ENCODE measurements at regions not wholly inside any gene's neighbourhood (a gene's known extent, or its start where the extent isn't known, plus 50 kb on each side); places are given as distances from the start of the nearest gene placed in this dataset.
A peak's percentile ranks its signal among the peaks of the same experiment; 100 is the strongest.

DNA sequence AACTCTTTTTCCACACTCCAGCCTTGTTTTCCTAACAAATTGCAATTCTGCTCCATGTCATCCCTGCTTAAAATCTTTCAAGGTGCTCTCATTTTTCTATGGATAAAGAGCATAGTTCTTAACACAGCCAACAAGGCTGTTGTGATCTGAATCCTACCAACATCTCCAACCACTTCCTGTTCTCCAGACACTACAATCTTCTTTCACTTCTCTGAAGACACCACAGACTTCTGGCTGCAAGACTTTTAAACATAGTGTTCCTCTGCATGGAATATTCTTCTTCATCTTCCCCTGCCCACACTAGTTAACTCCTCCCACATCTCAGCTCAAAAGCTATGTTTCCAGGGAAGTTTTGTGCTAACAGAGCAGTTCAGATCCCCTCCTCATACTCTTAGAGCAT is 404.8 kb downstream of the MAN2A1 start:
- peaks cover 0 to 4% (median 3%) of the 10 kb centered on the region in 4 donors for H3K4me1 Mint-ChIP-seq
- no peak for DNase-seq
- no peaks in the 10 kb centered on the region for H3K9me3 Mint-ChIP-seq
- no peak overlapping the region for H3K4me3 Mint-ChIP-seq
- Histone ChIP-seq H3K4me3 (ENCODE audit: low read length in 2 of 2) (no peak overlapping the region), H3K4me1 (ENCODE audit: insufficient read depth, low read length) (peaks cover 17% of the 10 kb centered on the region), H3K27me3 (ENCODE audit: insufficient read depth, low read length) (no peaks in the 10 kb centered on the region), H3K9me3 (ENCODE audit: control insufficient read depth in 1 of 2, low read length in 2 of 2) (no peaks in the 10 kb centered on the region), H3K27ac (ENCODE audit: low read depth, low read length) (no peak overlapping the region), H3K36me3 (ENCODE audit: insufficient read depth, low read length) (no peaks in the 10 kb centered on the region)
- no peak overlapping the region for H3K27ac Mint-ChIP-seq
- no peaks in the 10 kb centered on the region for H3K36me3 Mint-ChIP-seq
- intact Hi-C loops (cut with micrococcal nuclease), result no loop called here
- CTCF ChIA-PET (ENCODE audit: partially characterized antibody), result no interaction called here
- H3K27me3 Mint-ChIP-seq, result no peaks in the 10 kb centered on the region
- POLR2A ChIA-PET (ENCODE audit: partially characterized antibody), result no interaction called here

DNA sequence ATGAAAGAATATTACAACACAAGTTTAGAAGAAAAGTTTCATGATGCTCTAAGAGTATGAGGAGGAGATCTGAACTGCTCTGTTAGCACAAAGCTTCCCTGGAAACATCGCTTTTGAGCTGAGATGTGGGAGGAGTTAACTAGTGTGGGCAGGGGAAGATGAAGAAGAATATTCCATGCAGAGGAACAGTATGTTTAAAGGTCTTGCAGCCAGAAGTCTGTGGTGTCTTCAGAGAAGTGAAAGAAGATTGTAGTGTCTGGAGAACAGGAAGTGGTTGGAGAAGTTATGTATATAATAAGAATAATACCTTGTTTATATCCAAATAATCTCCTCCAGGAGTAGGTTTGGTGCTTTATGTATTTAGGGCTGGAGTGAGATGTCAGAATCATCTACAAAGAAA is 406.7 kb downstream of the MAN2A1 start:
- no peaks in the 10 kb centered on the region for H3K9me3 Mint-ChIP-seq
- POLR2A ChIA-PET (ENCODE audit: partially characterized antibody), result no interaction called here
- DNase-seq, result no peak
- H3K4me3 Mint-ChIP-seq, result no peak overlapping the region
- H3K27ac Mint-ChIP-seq, result no peak overlapping the region
- Histone ChIP-seq H3K27me3 (ENCODE audit: insufficient read depth, low read length) (no peaks in the 10 kb centered on the region), H3K36me3 (ENCODE audit: insufficient read depth, low read length) (no peaks in the 10 kb centered on the region), H3K4me3 (ENCODE audit: low read length in 2 of 2) (no peak overlapping the region), H3K4me1 (ENCODE audit: insufficient read depth, low read length) (peaks cover 17% of the 10 kb centered on the region), H3K27ac (ENCODE audit: low read depth, low read length) (no peak overlapping the region), H3K9me3 (ENCODE audit: control insufficient read depth in 1 of 2, low read length in 2 of 2) (no peaks in the 10 kb centered on the region)
- no peaks in the 10 kb centered on the region for H3K27me3 Mint-ChIP-seq
- intact Hi-C loops (cut with micrococcal nuclease), result no loop called here
- CTCF ChIA-PET (ENCODE audit: partially characterized antibody), result no interaction called here
- no peaks in the 10 kb centered on the region for H3K36me3 Mint-ChIP-seq
- H3K4me1 Mint-ChIP-seq, result peaks cover 0 to 4% (median 3%) of the 10 kb centered on the region in 4 donors

DNA sequence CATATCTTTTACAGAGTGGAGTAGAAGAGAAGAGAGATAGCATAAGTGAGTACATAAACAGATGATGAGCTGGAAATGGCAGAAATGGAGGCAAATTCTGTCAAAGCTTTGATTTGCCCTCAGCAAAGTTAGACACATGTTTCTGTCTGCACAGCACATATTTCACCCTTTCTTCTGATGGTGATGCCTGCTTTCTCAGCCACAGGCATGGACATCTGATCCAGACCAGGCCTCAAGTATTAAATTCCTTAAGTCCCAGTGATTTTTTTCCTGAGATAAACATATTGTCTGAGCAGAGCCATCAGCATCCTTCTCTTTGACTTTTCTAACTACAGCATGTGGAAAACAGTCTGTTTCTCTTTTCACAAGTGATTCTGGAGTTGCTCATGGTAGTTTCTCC is 409.8 kb downstream of the MAN2A1 start:
- intact Hi-C loops (cut with micrococcal nuclease), result no loop called here
- H3K27ac ChIP-seq (ENCODE audit: low read depth, low read length), result no peak overlapping the region
- H3K36me3 ChIP-seq (ENCODE audit: insufficient read depth, low read length), result no peaks in the 10 kb centered on the region
- DNase-seq, result no peak
- Mint-ChIP-seq H3K4me1 (peaks cover 3 to 13% (median 7%) of the 10 kb centered on the region in 4 donors), H3K27me3 (peaks cover 0 to 3% of the 10 kb centered on the region in 2 donors), H3K4me3 (no peak overlapping the region), H3K9me3 (no peaks in the 10 kb centered on the region), H3K27ac (peak overlapping the region in 1 of 7 donors; percentile 18), H3K36me3 (no peaks in the 10 kb centered on the region)
- H3K4me3 ChIP-seq (ENCODE audit: low read length in 2 of 2), result no peak overlapping the region
- POLR2A ChIA-PET (ENCODE audit: partially characterized antibody), result no interaction called here
- CTCF ChIA-PET (ENCODE audit: partially characterized antibody), result no interaction called here
- H3K4me1 ChIP-seq (ENCODE audit: insufficient read depth, low read length), result peaks cover 24% of the 10 kb centered on the region
- no peaks in the 10 kb centered on the region for H3K9me3 ChIP-seq (ENCODE audit: control insufficient read depth in 1 of 2, low read length in 2 of 2)
- H3K27me3 ChIP-seq (ENCODE audit: insufficient read depth, low read length), result no peaks in the 10 kb centered on the region

DNA sequence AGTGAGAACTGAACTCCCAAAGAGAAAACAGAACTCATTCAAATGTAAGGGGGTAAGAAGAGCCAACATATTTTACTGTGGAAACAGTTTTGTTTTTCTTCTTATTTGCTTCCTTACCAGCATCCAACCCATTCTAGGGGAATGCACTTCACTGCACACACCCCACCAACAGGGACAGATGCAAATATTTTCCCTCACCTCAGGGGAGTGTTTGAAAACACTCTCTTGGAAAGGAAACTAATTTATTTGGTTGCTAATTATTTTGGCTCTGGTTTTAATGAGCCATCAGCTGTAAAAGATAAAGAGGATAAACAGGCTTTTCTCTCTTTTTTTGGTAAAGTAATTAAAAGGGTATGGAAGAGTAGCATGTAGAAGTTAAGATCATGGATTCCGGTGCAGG is 413.4 kb downstream of the MAN2A1 start:
- POLR2A ChIA-PET (ENCODE audit: partially characterized antibody), result no interaction called here
- no peak overlapping the region for H3K27ac Mint-ChIP-seq
- no peak overlapping the region for H3K4me3 Mint-ChIP-seq
- no peak for DNase-seq
- H3K4me3 ChIP-seq (ENCODE audit: low read length in 2 of 2), result no peak overlapping the region
- intact Hi-C loops (cut with micrococcal nuclease), result no loop called here
- H3K4me1 Mint-ChIP-seq, result peaks cover 18 to 33% (median 24%) of the 10 kb centered on the region in 4 donors
- H3K27me3 Mint-ChIP-seq, result peaks cover 3 to 7% of the 10 kb centered on the region in 2 donors
- no peaks in the 10 kb centered on the region for H3K27me3 ChIP-seq (ENCODE audit: insufficient read depth, low read length)
- no peaks in the 10 kb centered on the region for H3K9me3 Mint-ChIP-seq
- no peaks in the 10 kb centered on the region for H3K36me3 ChIP-seq (ENCODE audit: insufficient read depth, low read length)
- H3K36me3 Mint-ChIP-seq, result no peaks in the 10 kb centered on the region
- H3K4me1 ChIP-seq (ENCODE audit: insufficient read depth, low read length), result peaks cover 11% of the 10 kb centered on the region
- H3K9me3 ChIP-seq (ENCODE audit: control insufficient read depth in 1 of 2, low read length in 2 of 2), result no peaks in the 10 kb centered on the region
- CTCF ChIA-PET (ENCODE audit: partially characterized antibody), result no interaction called here
- no peak overlapping the region for H3K27ac ChIP-seq (ENCODE audit: low read depth, low read length)

DNA sequence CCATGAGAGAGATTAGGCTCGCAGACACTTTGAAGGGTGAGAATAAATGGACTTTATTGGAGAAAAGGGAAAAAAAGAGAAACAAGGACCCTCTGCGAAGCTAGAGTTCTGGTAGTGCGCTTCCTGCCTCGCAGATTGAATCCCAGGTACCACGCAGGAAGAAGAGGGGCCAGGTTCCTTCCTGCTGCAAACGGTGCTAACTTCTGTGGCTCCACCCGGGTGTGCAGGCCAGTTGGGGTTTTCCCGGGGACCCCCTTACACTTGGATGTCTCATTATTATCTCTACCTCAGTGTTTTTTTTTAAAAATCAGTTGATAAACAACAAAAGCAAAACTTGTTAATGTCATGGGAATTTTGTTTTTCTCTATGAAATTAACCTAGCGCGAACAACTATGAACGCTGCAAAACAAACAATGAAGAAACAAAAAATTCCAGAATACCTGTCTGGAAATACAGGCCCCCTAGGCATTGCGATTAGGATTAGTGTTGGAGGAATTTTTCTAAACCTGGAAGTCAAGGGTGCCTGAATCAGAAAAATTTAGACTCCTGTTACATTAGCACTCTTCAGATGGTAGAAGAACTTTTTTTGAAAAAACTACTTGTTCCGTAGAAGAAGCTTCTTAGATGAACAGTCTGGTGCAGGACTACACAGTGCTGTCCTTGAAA is 414.5 kb downstream of the MAN2A1 start:
- peaks cover 3 to 9% of the 10 kb centered on the region in 2 donors for H3K27me3 Mint-ChIP-seq
- no peaks in the 10 kb centered on the region for H3K36me3 ChIP-seq (ENCODE audit: insufficient read depth, low read length)
- no peak overlapping the region for H3K27ac ChIP-seq (ENCODE audit: low read depth, low read length)
- POLR2A ChIA-PET (ENCODE audit: partially characterized antibody), result no interaction called here
- no peaks in the 10 kb centered on the region for H3K9me3 Mint-ChIP-seq
- no peaks in the 10 kb centered on the region for H3K27me3 ChIP-seq (ENCODE audit: insufficient read depth, low read length)
- H3K4me3 Mint-ChIP-seq, result peak overlapping the region in 1 of 8 donors; percentile 7
- H3K4me1 ChIP-seq (ENCODE audit: insufficient read depth, low read length), result peaks cover 11% of the 10 kb centered on the region
- no peak overlapping the region for H3K4me3 ChIP-seq (ENCODE audit: low read length in 2 of 2)
- intact Hi-C loops (cut with micrococcal nuclease), result no loop called here
- H3K4me1 Mint-ChIP-seq, result peaks cover 18 to 29% (median 21%) of the 10 kb centered on the region in 4 donors
- DNase-seq, result no peak
- H3K27ac Mint-ChIP-seq, result no peak overlapping the region
- H3K9me3 ChIP-seq (ENCODE audit: control insufficient read depth in 1 of 2, low read length in 2 of 2), result no peaks in the 10 kb centered on the region
- CTCF ChIA-PET (ENCODE audit: partially characterized antibody), result no interaction called here
- H3K36me3 Mint-ChIP-seq, result no peaks in the 10 kb centered on the region

DNA sequence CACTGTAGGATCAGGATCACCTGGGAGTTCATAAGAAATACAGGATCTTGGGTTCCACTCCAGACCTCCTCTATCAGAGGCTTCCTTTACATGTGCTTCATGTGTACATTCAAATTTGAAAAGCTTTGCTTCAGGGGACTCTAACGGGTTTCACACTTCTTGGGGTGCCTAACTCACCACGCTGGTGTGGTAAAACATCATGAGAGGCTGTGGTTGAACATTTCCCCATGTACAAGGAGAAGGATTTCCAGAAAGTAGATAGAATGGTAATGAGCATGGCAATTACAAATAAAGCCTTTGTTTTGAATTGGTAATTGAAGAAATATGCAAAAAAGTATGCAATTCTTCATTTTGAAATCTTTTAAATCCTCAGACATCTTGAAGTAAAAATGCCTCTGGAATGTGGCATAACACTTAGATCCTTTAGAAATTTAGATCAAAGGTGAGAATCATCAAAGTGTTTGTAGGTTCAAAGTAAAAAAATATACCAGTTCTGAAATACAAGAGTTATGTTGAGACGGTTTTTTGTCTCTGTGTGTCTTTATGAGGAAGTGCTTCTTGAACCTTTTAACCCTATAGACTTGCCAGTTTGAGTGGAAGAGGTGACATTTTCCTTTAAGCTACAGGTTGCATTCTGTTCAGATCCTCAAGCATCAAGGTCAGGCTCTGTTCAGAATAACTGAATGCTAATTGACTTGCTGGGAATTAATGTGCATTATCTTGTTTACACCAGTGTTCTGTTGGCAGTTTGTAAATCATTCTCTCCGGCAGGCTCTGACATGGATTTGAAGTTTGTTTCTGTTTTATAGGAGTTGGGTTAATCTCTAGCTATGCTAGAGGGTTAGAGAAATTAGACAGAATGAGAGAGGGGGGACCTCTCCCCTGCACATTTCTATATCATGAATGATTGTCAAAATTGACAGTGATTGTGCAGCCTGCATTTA is 415.3 kb downstream of the MAN2A1 start:
- H3K36me3 Mint-ChIP-seq, result no peaks in the 10 kb centered on the region
- no peak overlapping the region for H3K4me3 ChIP-seq (ENCODE audit: low read length in 2 of 2)
- peaks cover 11% of the 10 kb centered on the region for H3K4me1 ChIP-seq (ENCODE audit: insufficient read depth, low read length)
- no peaks in the 10 kb centered on the region for H3K36me3 ChIP-seq (ENCODE audit: insufficient read depth, low read length)
- no peaks in the 10 kb centered on the region for H3K9me3 Mint-ChIP-seq
- peaks cover 3 to 9% of the 10 kb centered on the region in 2 donors for H3K27me3 Mint-ChIP-seq
- H3K9me3 ChIP-seq (ENCODE audit: control insufficient read depth in 1 of 2, low read length in 2 of 2), result no peaks in the 10 kb centered on the region
- peak overlapping the region in 1 of 8 donors; percentile 7 for H3K4me3 Mint-ChIP-seq
- ChIA-PET POLR2A (ENCODE audit: partially characterized antibody) (no interaction called here), CTCF (ENCODE audit: partially characterized antibody) (no interaction called here)
- H3K27ac Mint-ChIP-seq, result peak overlapping the region in 1 of 7 donors; percentile 45
- intact Hi-C loops (cut with micrococcal nuclease), result no loop called here
- H3K4me1 Mint-ChIP-seq, result peaks cover 18 to 29% (median 21%) of the 10 kb centered on the region in 4 donors
- DNase-seq, result no peak
- no peaks in the 10 kb centered on the region for H3K27me3 ChIP-seq (ENCODE audit: insufficient read depth, low read length)
- no peak overlapping the region for H3K27ac ChIP-seq (ENCODE audit: low read depth, low read length)

DNA sequence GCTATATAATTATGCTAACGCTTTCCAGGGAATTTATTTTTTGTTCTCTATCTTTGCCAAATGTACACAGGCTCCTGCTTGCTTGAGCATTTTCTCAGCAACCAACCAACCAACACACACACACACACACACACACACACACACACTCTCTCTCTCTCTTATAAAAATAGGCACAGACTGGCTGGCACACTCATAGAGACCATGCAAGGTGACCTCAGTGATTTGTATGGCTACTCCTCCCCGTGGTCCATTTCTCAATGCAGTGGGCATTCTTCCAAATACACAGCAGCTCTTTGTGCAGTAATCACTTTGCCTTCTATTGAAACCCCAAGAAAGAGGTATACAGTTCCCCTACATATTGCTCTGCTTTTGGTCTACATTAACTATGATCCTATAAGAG is 416.0 kb downstream of the MAN2A1 start:
- H3K4me1 ChIP-seq (ENCODE audit: insufficient read depth, low read length), result peaks cover 11% of the 10 kb centered on the region
- no peaks in the 10 kb centered on the region for H3K9me3 ChIP-seq (ENCODE audit: control insufficient read depth in 1 of 2, low read length in 2 of 2)
- POLR2A ChIA-PET (ENCODE audit: partially characterized antibody), result no interaction called here
- H3K27ac Mint-ChIP-seq, result no peak overlapping the region
- H3K9me3 Mint-ChIP-seq, result no peaks in the 10 kb centered on the region
- H3K27me3 Mint-ChIP-seq, result peaks cover 3 to 9% of the 10 kb centered on the region in 2 donors
- no peak overlapping the region for H3K4me3 ChIP-seq (ENCODE audit: low read length in 2 of 2)
- no peaks in the 10 kb centered on the region for H3K27me3 ChIP-seq (ENCODE audit: insufficient read depth, low read length)
- no peak for DNase-seq
- H3K4me3 Mint-ChIP-seq, result peak overlapping the region in 1 of 8 donors; percentile 37
- no peaks in the 10 kb centered on the region for H3K36me3 ChIP-seq (ENCODE audit: insufficient read depth, low read length)
- peaks cover 18 to 29% (median 21%) of the 10 kb centered on the region in 4 donors for H3K4me1 Mint-ChIP-seq
- intact Hi-C loops (cut with micrococcal nuclease), result no loop called here
- CTCF ChIA-PET (ENCODE audit: partially characterized antibody), result no interaction called here
- H3K36me3 Mint-ChIP-seq, result no peaks in the 10 kb centered on the region
- no peak overlapping the region for H3K27ac ChIP-seq (ENCODE audit: low read depth, low read length)
